BE2C (cell line): ENCODE measurements at regions not wholly inside any gene's neighbourhood (a gene's known extent, or its start where the extent isn't known, plus 50 kb on each side); places are given as distances from the start of the nearest gene placed in this dataset.

Experiments
- DNase-seq: peaks from one replicate; pipeline ENCODE4 v3.0.0-alpha.2; 2020
- H3K27me3 ChIP-seq: fragments of 250-450 bp; sonication (Bioruptor Pico); 2 replicates; pipeline ENCODE4 v1.5.1; 2020; ENCODE audit warnings: mild to moderate bottlenecking
- H3K36me3 ChIP-seq: fragments of 250-450 bp; sonication (Bioruptor Pico); 2 replicates; pipeline ENCODE4 v1.5.1; 2020; ENCODE audit warnings: mild to moderate bottlenecking
- H3K4me1 ChIP-seq: fragments of 250-450 bp; sonication (Bioruptor Pico); 2 replicates; pipeline ENCODE4 v1.5.1; 2020
- H3K4me3 ChIP-seq: 2 replicates; pipeline ENCODE4 v1.5.1; 2011; ENCODE audit warnings: low read depth, low read length
- H3K9me3 ChIP-seq: fragments of 250-450 bp; sonication (Bioruptor Pico); 2 replicates; pipeline ENCODE4 v1.5.1; 2020
- CTCF ChIP-seq: IDR thresholded peaks from 2 replicates; pipeline ENCODE4 v1.5.1; 2012; ENCODE audit warnings: mild to moderate bottlenecking, low read depth, low read length

GRCh38 chr6:228881-229651, 63.2 kb upstream of the DUSP22 start:
- DNase-seq = no peak
- peaks cover 9% of the 10 kb centered on the region for H3K27me3 ChIP-seq
- H3K36me3 ChIP-seq = no peaks in the 10 kb centered on the region
- no peaks in the 10 kb centered on the region for H3K9me3 ChIP-seq
- no peak overlapping the region for H3K4me3 ChIP-seq
- H3K4me1 ChIP-seq = no peaks in the 10 kb centered on the region
- no peak for TF ChIP-seq CTCF

DNA sequence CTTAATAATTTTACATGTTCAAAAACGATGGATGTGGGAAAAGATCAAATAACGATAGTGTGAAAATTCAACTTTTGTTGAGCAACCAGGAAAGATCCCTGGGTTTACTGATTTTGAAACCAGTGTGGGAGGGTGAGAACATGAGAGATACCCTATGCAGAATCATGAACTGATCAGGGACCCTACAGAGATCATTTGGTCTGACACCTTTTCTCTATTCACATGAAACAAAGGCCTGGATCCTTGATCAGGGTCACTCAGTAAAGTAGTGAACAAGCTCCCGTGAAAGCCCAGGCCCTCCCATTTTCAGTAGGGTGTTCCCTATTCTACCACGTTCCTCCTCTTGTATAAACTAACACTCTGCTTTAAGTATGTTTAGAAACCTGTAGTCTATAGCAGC, 60.5 kb upstream of the DUSP22 start:
- Histone ChIP-seq H3K4me3 (no peak overlapping the region), H3K9me3 (no peaks in the 10 kb centered on the region), H3K36me3 (no peaks in the 10 kb centered on the region), H3K4me1 (no peaks in the 10 kb centered on the region), H3K27me3 (peaks cover 9% of the 10 kb centered on the region)
- DNase-seq = no peak
- no peak for TF ChIP-seq CTCF

DNA sequence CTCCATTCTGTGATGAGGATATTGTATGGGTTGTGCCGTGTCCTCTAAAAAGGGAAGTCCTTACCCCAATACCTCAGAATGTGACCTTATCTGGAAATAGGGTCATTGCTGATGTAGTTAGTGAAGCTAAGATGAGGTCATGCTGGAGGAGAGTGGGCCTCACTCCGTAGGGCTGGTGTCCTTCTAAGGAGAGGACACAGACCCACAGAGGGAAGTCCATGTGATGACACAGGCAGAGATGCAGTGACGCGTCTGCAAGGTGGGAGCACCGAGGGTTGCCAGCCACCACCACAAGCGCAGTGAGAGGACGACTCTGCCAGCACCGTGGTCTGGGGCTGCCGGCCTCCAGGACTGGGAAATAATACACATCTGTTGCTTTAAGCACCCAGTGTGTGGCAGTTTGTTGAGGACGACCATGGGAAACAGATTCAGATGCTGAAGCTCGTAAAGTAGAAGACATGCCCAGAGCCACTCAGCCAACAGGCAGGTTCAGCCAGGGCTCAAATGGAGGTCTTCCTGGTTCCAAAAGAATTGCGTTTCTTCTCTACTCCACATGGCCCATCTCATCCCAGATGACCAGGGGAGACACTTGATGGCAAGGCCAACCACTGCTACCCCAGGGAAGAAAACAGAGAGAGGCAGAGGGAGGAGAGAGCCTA, 59.2 kb upstream of the DUSP22 start:
- H3K36me3 ChIP-seq = no peaks in the 10 kb centered on the region
- no peak for TF ChIP-seq CTCF
- H3K9me3 ChIP-seq = no peaks in the 10 kb centered on the region
- H3K4me1 ChIP-seq = no peaks in the 10 kb centered on the region
- peaks cover 4% of the 10 kb centered on the region; the same call in 1 of the 2 replicates for H3K27me3 ChIP-seq
- no peak overlapping the region for H3K4me3 ChIP-seq
- no peak for DNase-seq

DNA sequence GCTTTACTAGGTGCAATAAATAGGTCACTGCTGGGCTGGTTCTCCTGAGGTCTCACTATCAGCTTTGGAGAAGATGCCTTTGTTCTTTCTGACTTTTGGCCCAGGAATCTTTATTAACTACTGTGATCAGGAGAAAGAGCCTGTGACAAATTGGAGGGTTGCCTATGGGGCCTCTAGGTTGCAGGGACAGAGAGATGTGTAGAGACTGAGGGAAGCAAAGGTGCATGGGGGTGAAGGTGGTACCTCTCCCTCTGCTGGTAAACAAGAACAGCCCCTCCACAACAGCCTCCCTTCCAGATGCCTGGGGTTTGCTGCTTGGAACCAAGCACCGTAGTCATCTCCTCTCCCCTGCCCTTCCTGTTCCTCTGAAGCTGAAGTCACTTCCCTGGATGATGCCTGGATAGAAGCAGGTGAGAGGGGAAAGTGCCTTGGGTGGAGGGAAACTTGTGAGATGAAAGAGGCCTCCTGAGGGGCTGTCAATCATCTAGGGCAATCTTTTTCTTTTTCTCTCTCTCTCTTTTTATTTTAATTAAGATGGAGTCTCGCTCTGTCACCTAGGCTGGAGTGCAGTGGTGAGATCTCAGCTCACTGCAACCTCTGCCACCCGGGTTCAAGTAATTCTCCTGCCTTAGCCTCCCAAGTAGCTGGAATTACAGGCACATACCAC, 57.4 kb upstream of the DUSP22 start:
- no peak for TF ChIP-seq CTCF
- Histone ChIP-seq H3K4me3 (no peak overlapping the region), H3K4me1 (no peaks in the 10 kb centered on the region)

DNA sequence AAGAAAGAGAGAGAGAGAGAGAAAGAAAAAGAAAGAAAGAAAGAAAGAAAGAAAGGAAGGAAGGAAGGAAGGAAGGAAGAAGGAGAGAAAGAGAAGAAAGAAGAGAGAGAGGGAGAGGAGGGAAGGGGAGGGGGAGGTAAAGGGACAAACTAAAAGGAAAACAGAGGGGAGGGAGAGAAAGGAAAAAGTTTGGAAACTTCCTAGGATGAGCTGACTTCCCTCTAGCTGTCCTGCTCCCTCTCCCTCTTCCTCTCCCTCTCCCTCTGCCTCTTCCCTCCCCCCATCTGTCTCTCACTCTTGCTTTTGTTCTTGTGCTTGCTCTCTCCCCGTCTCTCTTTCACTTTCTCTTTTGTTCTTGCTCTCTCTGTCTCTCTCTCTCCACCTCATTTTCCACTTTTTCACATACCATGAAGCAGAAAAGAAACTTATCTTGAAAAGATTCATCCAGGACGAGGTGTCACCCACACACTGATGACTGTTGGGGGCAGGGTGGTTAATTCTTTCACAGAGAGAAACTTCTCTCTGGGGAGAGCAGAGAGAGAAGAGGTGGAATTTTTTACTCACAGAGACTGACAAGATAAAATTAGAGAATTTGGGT, 56.4 kb upstream of the DUSP22 start:
- no peak for DNase-seq
- Histone ChIP-seq H3K27me3 (no peaks in the 10 kb centered on the region), H3K36me3 (no peaks in the 10 kb centered on the region), H3K4me3 (no peak overlapping the region), H3K4me1 (no peaks in the 10 kb centered on the region), H3K9me3 (no peaks in the 10 kb centered on the region)
- no peak for TF ChIP-seq CTCF

More for the DNA sequence above, 57.4 kb upstream of the DUSP22 start:
- H3K9me3 ChIP-seq = no peaks in the 10 kb centered on the region
- no peaks in the 10 kb centered on the region for H3K36me3 ChIP-seq
- H3K27me3 ChIP-seq = no peaks in the 10 kb centered on the region
- no peak for DNase-seq
